ENCODE measurements at regions not wholly inside any gene's neighbourhood (a gene's known extent, or its start where the extent isn't known, plus 50 kb on each side); places are given as distances from the start of the nearest gene placed in this dataset.

- no peak for TF ChIP-seq ATF3 (CRISPR knock-in tag; conservative IDR thresholded peaks at IDR 0.05)
- TF ChIP-seq ZNF512 (CRISPR knock-in tag; IDR thresholded peaks at IDR 0.05; ENCODE audit: borderline replicate concordance): no peak
- TF ChIP-seq ZBTB43 (CRISPR knock-in tag; IDR thresholded peaks at IDR 0.05): no peak
- no peak for TF ChIP-seq ATF6 (CRISPR knock-in tag; IDR thresholded peaks at IDR 0.05)
- TF ChIP-seq ZNF281 (CRISPR knock-in tag; IDR thresholded peaks at IDR 0.05): no peak
Measured at GRCh38 chr14:83975435-83975834, 1554.5 kb upstream of the FLRT2 start (continued).

GRCh38 chr14:83975841-83976770 lies 1553.8 kb upstream of the FLRT2 start:
- ATAC-seq: peak; percentile 72
- Mint-ChIP-seq H3K36me3 (no peaks in the 10 kb centered on the region), H3K27ac (no peak overlapping the region), H3K9me3 (no peaks in the 10 kb centered on the region), H3K27me3 (ENCODE audit: low read depth) (no peaks in the 10 kb centered on the region), H3K4me3 (no peak overlapping the region), H3K4me1 (peaks cover 6% of the 10 kb centered on the region)
- ChIA-PET CTCF (interaction anchor here (1.4 kb wide), 1 partner anchor 12 kb away, joined by 3 read pairs; no protein-coding TSS in a partner anchor), POLR2A (no interaction called here)
- no peak for TF ChIP-seq E2F4 (CRISPR knock-in tag; IDR thresholded peaks at IDR 0.05; ENCODE audit: borderline replicate concordance, low read depth)
- TF ChIP-seq MYBL2 (CRISPR knock-in tag; IDR thresholded peaks at IDR 0.05): no peak
- no peak for TF ChIP-seq ZNF317 (CRISPR knock-in tag; IDR thresholded peaks at IDR 0.05; ENCODE audit: borderline replicate concordance, low read depth)
- TF ChIP-seq EMX1 (CRISPR knock-in tag; IDR thresholded peaks at IDR 0.05): no peak
- no peak for TF ChIP-seq ETV6 (CRISPR knock-in tag; IDR thresholded peaks at IDR 0.05)
- TF ChIP-seq PREB (CRISPR knock-in tag; IDR thresholded peaks at IDR 0.05; ENCODE audit: borderline replicate concordance): no peak
- TF ChIP-seq TEAD4 (CRISPR knock-in tag; IDR thresholded peaks at IDR 0.05): no peak
- no peak for TF ChIP-seq ZNF263 (CRISPR knock-in tag; IDR thresholded peaks at IDR 0.05; ENCODE audit: low read depth)
- no peak for TF ChIP-seq ARID4B (CRISPR knock-in tag; IDR thresholded peaks at IDR 0.05; ENCODE audit: borderline replicate concordance)
- TF ChIP-seq RORB (CRISPR knock-in tag; IDR thresholded peaks at IDR 0.05): no peak
- no peak for DNase-seq (ENCODE audit: low spot score)

Measured in WTC11 (cell line).